SHP77 (cell line): ENCODE measurements at regions not wholly inside any gene's neighbourhood (a gene's known extent, or its start where the extent isn't known, plus 50 kb on each side); places are given as distances from the start of the nearest gene placed in this dataset.
"Not testable (repeated sequence)": the region's sequence is repeated elsewhere in the genome, so short reads cannot be mapped to it uniquely, and the experiment has no call there.

ENCODE experiments used
- DNase-seq, 2 experiments: peaks; one replicate each; lab custom pipeline; 2025; lab: John Stamatoyannopoulos, UW

DNA sequence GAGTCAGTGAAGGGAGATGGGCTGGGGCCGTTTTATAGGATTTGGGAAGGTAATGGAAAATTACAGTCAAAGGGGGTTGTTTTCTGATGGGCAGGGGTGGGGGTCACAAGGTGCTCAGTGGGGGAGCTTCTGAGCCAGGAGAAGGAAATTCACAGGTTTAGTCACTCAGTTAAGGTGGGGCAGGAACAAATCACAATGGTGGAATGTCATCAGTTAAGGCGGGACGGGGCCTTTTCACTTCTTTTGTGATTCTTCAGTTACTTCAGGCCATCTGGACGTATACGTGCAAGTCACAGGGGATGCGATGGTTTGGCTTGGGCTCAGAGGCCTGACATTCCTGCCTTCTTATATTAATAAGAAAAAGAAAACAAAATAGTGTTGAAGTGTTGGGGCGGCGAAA is 408.5 kb downstream of the TENT5A start:
- not testable (repeated sequence) for DNase-seq

GRCh38 chr6:81340946-81341345 is 411.5 kb downstream of the TENT5A start:
- no peak for DNase-seq

DNA sequence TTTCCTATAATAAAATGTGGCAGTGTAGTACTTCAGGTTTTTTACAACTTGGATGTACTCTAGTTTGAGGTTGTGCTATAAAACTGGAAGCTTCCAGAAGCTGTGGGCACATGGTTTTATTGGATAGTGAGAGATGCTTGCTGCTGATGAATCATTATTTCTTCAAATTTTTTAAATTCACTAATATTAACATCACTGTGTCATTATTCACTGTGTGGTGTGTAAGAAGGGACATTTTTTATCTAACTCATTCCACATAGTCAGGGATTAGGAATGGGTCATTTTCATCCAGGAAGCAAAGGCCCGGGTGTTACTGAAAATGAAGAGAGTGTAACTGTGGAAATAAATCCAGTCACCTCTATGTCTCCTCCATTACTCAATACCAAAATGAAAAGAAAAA is 421.0 kb downstream of the TENT5A start:
- DNase-seq, result no peak

- no peak for DNase-seq
These were observed 423.8 kb downstream of the TENT5A start for GRCh38 chr6:81328700-81329099.

DNA sequence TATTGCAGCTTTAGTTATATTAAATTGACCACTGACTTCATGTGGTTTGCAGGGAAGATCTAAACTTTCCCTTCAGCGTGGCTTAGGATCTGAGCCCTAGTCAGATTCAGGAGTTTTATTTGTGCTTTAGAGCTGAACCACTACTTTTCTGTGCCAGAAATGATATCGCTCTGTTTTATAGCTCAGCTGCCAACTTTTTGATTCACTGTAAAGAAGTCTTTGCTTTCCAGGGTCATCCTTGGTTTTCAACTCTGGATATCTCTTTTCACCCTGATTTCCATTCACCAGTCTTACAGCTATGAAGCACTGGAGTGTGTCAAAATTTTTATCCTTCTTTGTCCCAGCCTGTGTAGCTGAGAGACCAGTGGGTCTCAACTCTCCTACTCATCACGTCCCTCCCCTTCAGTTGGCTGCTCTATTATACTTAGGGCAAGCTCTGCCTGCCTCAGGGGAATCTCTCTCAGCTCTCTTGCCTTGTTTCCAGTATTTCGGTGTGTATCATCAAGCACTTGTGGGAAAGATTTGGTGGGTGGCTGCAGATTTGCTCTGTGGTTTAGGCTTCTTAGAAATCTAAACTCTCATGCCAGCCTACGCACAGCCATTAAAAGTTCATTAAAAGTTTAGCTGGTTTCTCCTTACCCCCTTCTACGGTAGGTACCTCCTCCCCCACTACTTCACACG is 425.5 kb downstream of the TENT5A start:
- no peak for DNase-seq

DNA sequence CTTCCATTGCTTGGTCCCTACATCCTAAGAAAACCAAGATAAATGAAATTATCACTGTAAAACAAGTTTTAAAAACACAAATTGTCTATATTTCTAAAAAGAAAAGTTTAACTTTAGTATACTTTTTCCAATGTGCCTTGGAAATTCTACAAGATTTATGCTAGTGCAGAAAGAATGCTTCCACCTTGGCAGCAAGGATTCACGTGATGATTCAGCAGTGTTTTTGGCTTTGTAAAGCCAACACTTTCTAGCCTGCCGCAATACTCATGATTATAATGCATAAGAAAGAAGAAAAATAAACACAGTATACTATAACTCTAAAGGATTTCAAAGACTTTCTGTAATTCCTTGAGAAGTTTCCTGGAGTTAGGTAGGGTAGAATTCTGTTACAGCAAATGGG is 442.7 kb downstream of the TENT5A start:
- no peak for DNase-seq

DNA sequence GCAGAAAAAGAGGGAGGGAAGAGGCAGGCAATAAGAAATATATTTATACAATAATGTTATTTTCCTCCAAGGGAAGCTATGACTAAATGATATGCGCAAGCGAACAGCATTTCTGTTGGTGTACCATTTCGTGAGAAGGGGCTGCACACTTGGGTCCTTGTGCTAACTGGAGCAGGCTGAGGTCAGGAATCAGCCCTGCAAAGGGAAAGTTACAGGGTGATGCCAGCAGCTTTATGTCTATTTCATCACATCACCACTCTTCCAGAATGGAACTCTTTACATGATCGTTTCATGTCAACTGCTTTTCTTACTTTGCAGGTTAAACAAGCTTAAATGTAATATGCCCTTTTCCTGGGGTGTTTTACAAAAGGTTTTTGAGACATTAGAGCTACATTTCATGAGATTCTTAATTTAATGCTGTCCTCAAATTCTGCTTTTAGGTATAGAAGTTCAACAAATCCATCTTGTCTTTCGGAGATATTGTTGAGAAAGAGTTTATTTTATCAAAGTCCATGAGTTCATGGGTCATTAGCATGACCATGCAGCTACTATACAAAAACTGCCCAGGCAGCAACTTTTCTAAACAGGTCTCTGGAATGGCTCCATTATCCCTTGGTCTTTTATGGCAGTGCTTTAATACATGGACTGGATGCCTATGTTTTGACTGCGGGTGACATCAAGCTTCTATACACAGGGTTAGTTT is 443.8 kb downstream of the TENT5A start:
- DNase-seq, result no peak

GRCh38 chr6:81307651-81308214 is 444.7 kb downstream of the TENT5A start:
- no peak for DNase-seq

GRCh38 chr6:81304466-81304865 is 448.0 kb downstream of the TENT5A start:
- DNase-seq, result no peak

GRCh38 chr6:81300961-81301360 is 451.5 kb downstream of the TENT5A start:
- no peak for DNase-seq

DNA sequence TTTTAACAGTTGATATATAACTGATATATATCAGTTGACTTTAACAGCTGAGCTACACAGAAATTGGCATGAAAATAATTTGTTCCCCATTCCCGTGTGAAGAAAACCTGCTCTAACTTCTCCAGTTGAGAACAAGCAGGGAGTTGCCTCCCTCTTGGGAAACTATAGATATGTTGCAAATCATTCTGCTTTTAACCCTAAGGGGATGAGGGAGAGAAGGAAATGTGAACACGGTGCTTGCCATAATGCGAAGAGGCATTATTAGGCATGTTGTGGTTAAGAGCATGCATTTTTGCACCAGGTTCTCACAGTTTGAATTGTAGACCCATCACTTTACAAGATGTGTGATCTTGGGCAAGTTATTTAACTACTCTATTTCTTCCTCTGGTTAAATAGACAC is 453.7 kb downstream of the TENT5A start:
- no peak for DNase-seq

DNA sequence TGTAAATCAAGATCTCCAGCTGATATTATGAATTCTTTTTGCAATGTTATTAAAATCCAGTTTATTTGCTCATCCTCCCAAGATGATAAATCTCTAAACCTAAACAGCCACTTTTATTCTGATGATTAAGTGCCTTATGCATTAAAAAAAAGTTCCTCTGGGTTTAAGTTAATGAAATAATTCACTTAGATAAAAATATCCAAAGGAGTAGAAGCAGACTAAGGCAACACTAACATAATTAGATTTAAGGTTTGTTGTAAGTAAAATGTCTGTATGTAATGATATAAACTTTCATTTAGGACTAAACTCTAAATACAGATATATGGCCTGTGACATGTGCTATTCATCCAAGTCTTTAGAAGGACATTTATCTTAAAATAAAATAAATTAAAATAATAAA is 457.2 kb downstream of the TENT5A start:
- no peak for DNase-seq

- DNase-seq, result no peak
These were observed 458.6 kb downstream of the TENT5A start for GRCh38 chr6:81293896-81294295.

DNA sequence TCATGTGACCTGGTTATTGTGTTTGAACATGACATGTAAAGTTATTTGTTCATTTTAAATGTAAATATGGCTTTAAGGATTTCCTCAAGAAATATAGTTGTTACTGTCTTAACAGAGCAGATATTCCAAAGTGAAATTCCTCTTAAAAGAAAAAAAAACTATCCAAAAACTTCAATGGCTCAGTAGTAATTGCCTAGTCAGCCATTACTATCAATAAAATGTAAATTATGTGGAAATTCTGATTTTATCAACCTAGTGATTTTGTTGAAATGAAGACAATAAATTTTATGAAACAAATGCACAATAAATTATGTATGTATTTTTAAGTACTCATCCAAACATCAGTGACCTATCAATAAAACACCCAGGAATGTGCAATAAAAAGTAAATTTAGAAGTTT is 463.3 kb downstream of the TENT5A start:
- DNase-seq, result no peak

- DNase-seq, result no peak
These were observed 487.4 kb downstream of the TENT5A start for GRCh38 chr6:81265106-81265505.

DNA sequence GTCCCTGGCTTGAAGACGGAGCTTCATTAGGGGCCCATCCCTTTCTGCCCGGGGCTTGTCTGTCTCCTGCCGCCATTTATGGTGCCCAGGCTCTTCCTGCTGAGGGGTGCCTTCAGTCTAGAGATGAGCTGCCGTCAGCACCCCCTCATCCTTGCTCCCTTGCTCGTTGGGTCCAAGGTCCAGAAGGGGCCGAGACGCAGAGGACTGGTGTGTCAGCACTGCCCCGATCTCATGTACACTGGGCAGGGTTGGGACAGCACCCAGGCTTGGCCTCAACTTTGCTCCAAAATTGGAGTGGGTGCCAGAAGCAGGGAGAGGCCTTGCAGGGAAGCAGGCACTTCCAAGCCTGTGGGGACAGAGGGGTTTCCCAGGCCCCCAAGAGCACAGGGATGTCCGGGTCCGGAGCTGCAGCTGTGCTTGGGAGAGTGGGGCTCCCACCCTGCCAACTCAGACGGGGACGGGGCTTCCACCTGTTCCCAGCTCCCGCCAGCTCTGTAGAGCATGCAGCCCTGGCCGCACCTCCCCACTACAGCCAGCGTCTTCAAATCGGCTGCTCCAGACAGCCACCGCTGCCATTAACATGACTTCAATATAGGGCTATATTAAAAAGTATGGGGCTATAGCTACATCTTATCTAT is 488.8 kb downstream of the TENT5A start:
- no peak for DNase-seq

DNA sequence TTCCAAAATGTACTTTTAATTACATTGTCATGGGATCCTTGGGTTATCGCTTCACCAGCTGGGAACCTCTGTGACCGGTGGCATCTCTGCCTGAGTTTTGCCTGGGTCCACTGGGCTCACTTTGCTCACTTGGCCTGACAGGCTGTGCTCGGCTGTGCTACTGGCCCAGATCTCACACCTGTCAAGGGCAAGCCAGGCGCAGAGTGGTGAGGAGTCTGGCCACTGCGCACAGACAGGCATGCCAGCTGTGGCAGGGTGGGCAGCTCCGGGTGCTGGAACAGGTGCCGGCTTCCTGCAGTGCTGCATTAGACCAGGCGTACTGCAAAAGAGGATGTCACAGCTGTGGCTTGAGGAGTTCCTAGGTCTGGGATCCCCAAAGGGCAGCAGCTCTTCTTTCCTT is 489.8 kb downstream of the TENT5A start:
- DNase-seq, result peak in 1 of 2 experiments; percentile 39

DNA sequence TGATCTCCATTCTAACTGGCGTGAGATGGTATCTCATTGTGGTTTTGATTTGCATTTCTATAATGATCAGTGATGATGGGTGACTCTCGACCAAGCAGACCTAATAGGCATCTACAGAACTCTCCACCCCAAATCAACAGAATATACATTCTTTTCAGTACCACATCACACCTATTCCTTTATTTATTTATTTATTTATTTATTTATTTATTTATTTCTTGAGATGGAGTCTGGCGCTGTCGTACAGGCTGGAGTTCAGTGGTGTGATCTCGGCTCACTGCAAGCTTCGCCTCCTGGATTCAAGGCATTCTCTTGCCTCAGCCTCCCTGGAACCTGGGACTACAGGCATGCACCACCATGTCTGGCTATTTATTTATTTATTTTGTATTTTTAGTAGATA is 496.3 kb downstream of the TENT5A start:
- DNase-seq, result not testable (repeated sequence)

- DNase-seq, result no peak
These were observed 498.7 kb downstream of the TENT5A start for GRCh38 chr6:81253821-81254220.

DNA sequence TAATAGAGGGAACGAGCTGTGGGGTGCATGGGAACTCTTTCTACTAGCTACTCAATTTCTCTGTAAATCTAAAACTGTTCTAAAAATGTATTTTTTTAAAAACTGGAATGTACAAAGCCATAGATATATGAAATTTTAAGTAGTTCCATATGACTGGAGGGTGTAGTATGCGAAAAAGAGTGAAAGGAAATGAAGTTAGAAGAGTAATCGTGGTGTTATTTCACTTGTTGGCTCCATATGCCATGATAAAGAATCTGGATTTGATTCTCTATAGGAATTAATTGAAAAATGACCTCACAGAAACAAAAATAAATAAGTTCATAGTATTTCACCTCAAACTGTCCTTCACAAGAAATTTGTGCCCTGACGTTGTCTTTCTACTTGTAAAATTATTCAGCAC is 500.2 kb downstream of the TENT5A start:
- no peak for DNase-seq

GRCh38 chr6:81246200-81246599 is 506.3 kb downstream of the TENT5A start:
- DNase-seq, result no peak

DNA sequence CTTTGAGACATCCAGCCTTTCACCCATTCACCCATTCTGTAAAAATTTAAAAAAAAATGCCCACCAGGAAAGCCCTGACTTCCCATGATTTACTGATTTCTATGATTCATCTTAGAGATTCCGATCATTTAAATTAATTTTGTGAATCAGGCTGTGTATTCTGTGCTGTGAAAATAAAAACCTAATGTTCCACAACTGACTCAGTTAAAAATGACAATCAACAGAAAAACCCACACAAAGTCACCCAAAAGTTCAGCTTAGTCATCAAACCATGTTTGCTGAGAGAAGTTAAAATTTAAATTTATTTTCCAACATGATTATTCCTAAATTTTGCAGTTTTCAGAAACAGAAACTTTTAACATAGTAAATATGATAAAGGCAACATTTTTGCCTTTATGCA is 509.9 kb downstream of the TENT5A start:
- DNase-seq, result no peak
